ENCODE measurements at regions not wholly inside any gene's neighbourhood (a gene's known extent, or its start where the extent isn't known, plus 50 kb on each side); places are given as distances from the start of the nearest gene placed in this dataset.

DNA sequence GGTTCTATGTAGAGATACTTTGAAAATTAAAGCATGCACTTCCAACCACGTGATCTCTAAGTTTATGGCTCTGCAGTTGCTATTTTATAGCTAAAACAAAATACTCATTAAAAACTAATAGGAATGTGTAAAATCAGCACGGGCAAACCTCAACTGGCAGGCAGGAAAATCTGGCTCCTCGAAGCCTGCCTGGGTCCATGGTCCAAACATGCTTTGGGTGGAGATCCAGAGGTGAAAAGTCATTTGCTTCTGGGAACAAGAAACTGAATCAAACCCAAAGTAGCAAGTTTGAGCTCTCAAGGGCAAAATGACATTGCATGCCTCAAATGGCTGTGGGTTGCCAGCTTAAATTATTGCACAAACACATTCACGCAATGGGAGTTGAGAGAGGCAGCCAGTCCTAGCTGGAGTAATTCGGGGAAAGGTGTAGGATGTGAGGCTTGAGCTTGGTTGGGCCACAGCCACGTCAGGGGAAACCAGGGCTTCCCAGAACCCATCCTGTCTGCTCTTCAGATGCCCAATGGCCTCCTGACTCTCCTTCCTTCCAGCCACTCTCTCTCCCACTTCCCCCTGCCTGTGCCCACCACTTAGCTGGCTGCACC is 75.2 kb upstream of the LCLAT1 start:
- no peaks in the 10 kb centered on the region for H3K9me3 ChIP-seq
- no peaks in the 10 kb centered on the region for H3K4me1 ChIP-seq
- peak in 1 of 2 donors; percentile 10 for DNase-seq
- no peak overlapping the region for H3K4me3 ChIP-seq
- peak overlapping the region in 2 of 4 donors; percentile 35 to 56 for H3K27ac ChIP-seq
- TF ChIP-seq POLR2A (IDR thresholded peaks at IDR 0.05), result no peak
- TF ChIP-seq EP300 (IDR thresholded peaks at IDR 0.05), result no peak
- TF ChIP-seq POLR2AphosphoS5 (IDR thresholded peaks at IDR 0.05), result no peak
- TF ChIP-seq, protein P1, sequence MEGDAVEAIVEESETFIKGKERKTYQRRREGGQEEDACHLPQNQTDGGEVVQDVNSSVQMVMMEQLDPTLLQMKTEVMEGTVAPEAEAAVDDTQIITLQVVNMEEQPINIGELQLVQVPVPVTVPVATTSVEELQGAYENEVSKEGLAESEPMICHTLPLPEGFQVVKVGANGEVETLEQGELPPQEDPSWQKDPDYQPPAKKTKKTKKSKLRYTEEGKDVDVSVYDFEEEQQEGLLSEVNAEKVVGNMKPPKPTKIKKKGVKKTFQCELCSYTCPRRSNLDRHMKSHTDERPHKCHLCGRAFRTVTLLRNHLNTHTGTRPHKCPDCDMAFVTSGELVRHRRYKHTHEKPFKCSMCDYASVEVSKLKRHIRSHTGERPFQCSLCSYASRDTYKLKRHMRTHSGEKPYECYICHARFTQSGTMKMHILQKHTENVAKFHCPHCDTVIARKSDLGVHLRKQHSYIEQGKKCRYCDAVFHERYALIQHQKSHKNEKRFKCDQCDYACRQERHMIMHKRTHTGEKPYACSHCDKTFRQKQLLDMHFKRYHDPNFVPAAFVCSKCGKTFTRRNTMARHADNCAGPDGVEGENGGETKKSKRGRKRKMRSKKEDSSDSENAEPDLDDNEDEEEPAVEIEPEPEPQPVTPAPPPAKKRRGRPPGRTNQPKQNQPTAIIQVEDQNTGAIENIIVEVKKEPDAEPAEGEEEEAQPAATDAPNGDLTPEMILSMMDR (IDR thresholded peaks at IDR 0.05), result no peak
- no peaks in the 10 kb centered on the region for H3K27me3 ChIP-seq
- 65 to 73% methylated on average over 6 of the region's 6 CpGs for WGBS, 2 donors
- H3K36me3 ChIP-seq, result no peaks in the 10 kb centered on the region
- ATAC-seq (ENCODE audit: low FRiP score in 2 of 2), result no peak

DNA sequence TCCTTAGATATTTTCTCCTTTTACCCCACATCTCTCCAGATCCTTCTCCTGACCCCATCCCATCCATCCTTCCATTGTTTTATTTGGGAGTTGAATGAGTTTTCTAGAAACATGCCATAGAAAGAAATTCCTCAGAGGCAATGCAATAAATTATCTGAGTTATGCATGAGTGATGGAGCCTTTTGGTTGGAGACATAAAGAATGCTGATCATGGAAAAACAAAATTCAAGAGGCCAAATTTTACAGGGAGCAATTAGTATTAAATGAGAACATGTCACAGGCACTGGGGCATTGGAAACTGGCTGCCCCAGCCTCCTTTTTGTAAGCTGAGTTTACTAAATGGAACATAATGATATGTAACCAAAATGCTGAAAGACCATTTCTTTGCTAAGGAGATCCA is 74.2 kb upstream of the LCLAT1 start:
- DNase-seq (no peak), ATAC-seq (ENCODE audit: low FRiP score in 2 of 2) (no peak)
- no peaks in the 10 kb centered on the region for H3K27me3 ChIP-seq
- H3K9me3 ChIP-seq, result no peaks in the 10 kb centered on the region
- no peak for TF ChIP-seq POLR2AphosphoS5 (IDR thresholded peaks at IDR 0.05)
- TF ChIP-seq EP300 (IDR thresholded peaks at IDR 0.05), result no peak
- no peak for TF ChIP-seq POLR2A (IDR thresholded peaks at IDR 0.05)
- no peak overlapping the region for H3K27ac ChIP-seq
- H3K36me3 ChIP-seq, result no peaks in the 10 kb centered on the region
- no peaks in the 10 kb centered on the region for H3K4me1 ChIP-seq
- no peak overlapping the region for H3K4me3 ChIP-seq

DNA sequence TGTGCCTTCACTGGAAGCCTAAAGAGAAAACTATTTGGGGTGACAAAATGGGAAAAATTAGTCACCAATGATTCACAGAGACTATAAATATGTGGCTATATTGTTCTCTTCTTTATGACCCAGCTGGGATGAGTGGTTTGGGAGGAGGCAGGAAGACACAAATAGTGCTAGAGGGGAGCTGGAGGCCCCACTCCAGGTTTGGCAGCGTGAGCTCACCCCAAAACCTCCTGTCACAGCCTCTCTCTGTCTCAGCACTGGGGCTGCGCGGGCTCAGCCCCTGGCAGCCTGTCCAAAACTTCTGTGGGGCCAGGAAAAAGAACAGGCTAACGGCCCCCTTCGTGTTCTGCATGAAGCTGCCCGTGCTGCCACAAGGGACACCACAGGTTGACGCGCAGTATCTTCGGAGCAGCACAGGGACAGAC is 73.2 kb upstream of the LCLAT1 start:
- no peak for ATAC-seq (ENCODE audit: low FRiP score in 2 of 2)
- Histone ChIP-seq H3K4me1 (no peaks in the 10 kb centered on the region), H3K27me3 (no peaks in the 10 kb centered on the region), H3K9me3 (no peaks in the 10 kb centered on the region), H3K27ac (no peak overlapping the region), H3K36me3 (no peaks in the 10 kb centered on the region), H3K4me3 (no peak overlapping the region)
- TF ChIP-seq POLR2A (IDR thresholded peaks at IDR 0.05) (no peak), EP300 (IDR thresholded peaks at IDR 0.05) (no peak), POLR2AphosphoS5 (IDR thresholded peaks at IDR 0.05) (no peak)
- TF ChIP-seq, protein P1 (IDR thresholded peaks at IDR 0.05), result no peak
- DNase-seq, result peak in 1 of 2 donors; percentile 33
- WGBS, 2 donors, result 90 to 95% methylated on average over 9 of the region's 9 CpGs

DNA sequence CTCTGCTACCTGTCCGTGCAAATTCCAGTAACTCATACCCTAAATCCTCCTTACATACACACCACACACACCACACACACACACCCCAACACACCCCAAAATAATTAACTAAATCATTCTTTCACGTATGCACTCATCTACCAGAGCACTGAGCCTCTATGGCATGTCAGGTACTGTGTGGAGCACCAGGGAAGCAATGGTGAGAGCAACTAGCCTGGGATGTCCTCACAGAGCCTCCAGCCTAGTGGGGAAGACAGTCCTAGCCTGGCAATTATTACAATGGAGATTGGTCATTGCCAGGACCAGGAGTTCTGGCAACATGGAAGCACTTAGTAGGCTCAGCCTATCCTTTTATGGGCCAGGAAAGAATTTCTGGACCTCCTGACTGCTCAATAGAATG is 72.7 kb upstream of the LCLAT1 start:
- Histone ChIP-seq H3K36me3 (no peaks in the 10 kb centered on the region), H3K9me3 (no peaks in the 10 kb centered on the region), H3K27ac (no peak overlapping the region), H3K4me3 (no peak overlapping the region), H3K27me3 (no peaks in the 10 kb centered on the region), H3K4me1 (no peaks in the 10 kb centered on the region)
- no peak for DNase-seq
- ATAC-seq (ENCODE audit: low FRiP score in 2 of 2), result no peak
- TF ChIP-seq, protein P1 (IDR thresholded peaks at IDR 0.05), result no peak
- no peak for TF ChIP-seq EP300 (IDR thresholded peaks at IDR 0.05)
- TF ChIP-seq POLR2A (IDR thresholded peaks at IDR 0.05), result no peak
- no peak for TF ChIP-seq POLR2AphosphoS5 (IDR thresholded peaks at IDR 0.05)
- WGBS, 2 donors, result 95 to 96% methylated on average over 2 of the region's 2 CpGs

DNA sequence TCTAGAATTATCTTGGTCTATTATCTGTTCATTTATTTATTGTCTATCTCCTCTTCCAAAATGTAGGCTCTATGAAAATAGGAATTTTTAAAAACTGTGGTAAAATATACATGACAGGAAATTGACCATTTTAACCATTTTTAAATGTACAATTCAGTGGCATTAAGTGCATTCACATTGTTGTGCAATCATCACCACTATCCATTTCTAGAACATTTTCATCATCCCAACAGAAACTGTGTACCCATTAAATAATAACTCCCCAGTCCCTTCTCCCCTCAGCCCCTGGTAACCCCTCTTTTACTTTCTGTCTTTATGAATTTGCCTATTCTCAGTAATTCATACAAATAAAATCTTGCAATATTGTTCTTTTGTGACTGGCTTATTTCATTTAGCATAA is 71.1 kb upstream of the LCLAT1 start:
- Histone ChIP-seq H3K27ac (no peak overlapping the region), H3K27me3 (no peaks in the 10 kb centered on the region), H3K4me3 (no peak overlapping the region), H3K4me1 (no peaks in the 10 kb centered on the region), H3K36me3 (no peaks in the 10 kb centered on the region), H3K9me3 (no peaks in the 10 kb centered on the region)
- no peak for DNase-seq
- TF ChIP-seq POLR2AphosphoS5 (IDR thresholded peaks at IDR 0.05) (no peak), POLR2A (IDR thresholded peaks at IDR 0.05) (no peak), EP300 (IDR thresholded peaks at IDR 0.05) (no peak)
- TF ChIP-seq, protein P1 (IDR thresholded peaks at IDR 0.05), result no peak
- no peak for ATAC-seq (ENCODE audit: low FRiP score in 2 of 2)

Measured in upper lobe of left lung (tissue), 6 donors.